ENCODE measurements at regions not wholly inside any gene's neighbourhood (a gene's known extent, or its start where the extent isn't known, plus 50 kb on each side); places are given as distances from the start of the nearest gene placed in this dataset.

- peak; percentile 62 for DNase-seq (ENCODE audit: low read depth)
- TF ChIP-seq CTCF (IDR thresholded peaks at IDR 0.05; ENCODE audit: low read length, missing control alignments): no peak
Measured at GRCh38 chr20:11057624-11058023, 383.8 kb upstream of the JAG1 start.

GRCh38 chr20:11059659-11060058 is 385.9 kb upstream of the JAG1 start:
- DNase-seq (ENCODE audit: low read depth): no peak
- H3K4me3 ChIP-seq (replicated peaks; ENCODE audit: low read depth, low read length): no peak overlapping the region
- no peak for TF ChIP-seq CTCF (IDR thresholded peaks at IDR 0.05; ENCODE audit: low read length, missing control alignments)

More at GRCh38 chr20:11057624-11058023, 383.8 kb upstream of the JAG1 start:
- H3K4me3 ChIP-seq (replicated peaks; ENCODE audit: low read depth, low read length): no peak overlapping the region

- no peak for TF ChIP-seq CTCF (IDR thresholded peaks at IDR 0.05; ENCODE audit: low read length, missing control alignments)
Measured at GRCh38 chr20:11060423-11061185, 386.8 kb upstream of the JAG1 start.

GRCh38 chr20:11063444-11063843 is 389.6 kb upstream of the JAG1 start:
- DNase-seq (ENCODE audit: low read depth): no peak
- no peak overlapping the region for H3K4me3 ChIP-seq (replicated peaks; ENCODE audit: low read depth, low read length)
- TF ChIP-seq CTCF (IDR thresholded peaks at IDR 0.05; ENCODE audit: low read length, missing control alignments): no peak

More at GRCh38 chr20:11060423-11061185, 386.8 kb upstream of the JAG1 start:
- DNase-seq (ENCODE audit: low read depth): no peak
- no peak overlapping the region for H3K4me3 ChIP-seq (replicated peaks; ENCODE audit: low read depth, low read length)

GRCh38 chr20:11064946-11065345 is 391.1 kb upstream of the JAG1 start:
- no peak for TF ChIP-seq CTCF (IDR thresholded peaks at IDR 0.05; ENCODE audit: low read length, missing control alignments)
- H3K4me3 ChIP-seq (replicated peaks; ENCODE audit: low read depth, low read length): no peak overlapping the region
- no peak for DNase-seq (ENCODE audit: low read depth)

- no peak for DNase-seq (ENCODE audit: low read depth)
- TF ChIP-seq CTCF (IDR thresholded peaks at IDR 0.05; ENCODE audit: low read length, missing control alignments): no peak
Measured at GRCh38 chr20:11067359-11067758, 393.6 kb upstream of the JAG1 start.

GRCh38 chr20:11072982-11073381 is 399.2 kb upstream of the JAG1 start:
- no peak for TF ChIP-seq CTCF (IDR thresholded peaks at IDR 0.05; ENCODE audit: low read length, missing control alignments)
- DNase-seq (ENCODE audit: low read depth): no peak
- no peak overlapping the region for H3K4me3 ChIP-seq (replicated peaks; ENCODE audit: low read depth, low read length)

More at GRCh38 chr20:11067359-11067758, 393.6 kb upstream of the JAG1 start:
- H3K4me3 ChIP-seq (replicated peaks; ENCODE audit: low read depth, low read length): no peak overlapping the region

Data from fibroblast of pulmonary artery (primary cell).